ENCODE measurements at regions not wholly inside any gene's neighbourhood (a gene's known extent, or its start where the extent isn't known, plus 50 kb on each side); places are given as distances from the start of the nearest gene placed in this dataset.

GRCh38 chr3:75983609-75984290, 198.4 kb upstream of the ZNF717 start:
- TF ChIP-seq CTCF (IDR thresholded peaks at IDR 0.05; ENCODE audit: insufficient read depth, low read length) (no peak), SPI1 (IDR thresholded peaks at IDR 0.05; ENCODE audit: borderline replicate concordance, low read depth) (no peak), REST (IDR thresholded peaks at IDR 0.05; ENCODE audit: insufficient replicate concordance, low read depth) (no peak), POLR2AphosphoS5 (IDR thresholded peaks at IDR 0.05; ENCODE audit: low read depth) (no peak)

Data from HL-60 (cell line).